ENCODE measurements at regions not wholly inside any gene's neighbourhood (a gene's known extent, or its start where the extent isn't known, plus 50 kb on each side); places are given as distances from the start of the nearest gene placed in this dataset.

DNA sequence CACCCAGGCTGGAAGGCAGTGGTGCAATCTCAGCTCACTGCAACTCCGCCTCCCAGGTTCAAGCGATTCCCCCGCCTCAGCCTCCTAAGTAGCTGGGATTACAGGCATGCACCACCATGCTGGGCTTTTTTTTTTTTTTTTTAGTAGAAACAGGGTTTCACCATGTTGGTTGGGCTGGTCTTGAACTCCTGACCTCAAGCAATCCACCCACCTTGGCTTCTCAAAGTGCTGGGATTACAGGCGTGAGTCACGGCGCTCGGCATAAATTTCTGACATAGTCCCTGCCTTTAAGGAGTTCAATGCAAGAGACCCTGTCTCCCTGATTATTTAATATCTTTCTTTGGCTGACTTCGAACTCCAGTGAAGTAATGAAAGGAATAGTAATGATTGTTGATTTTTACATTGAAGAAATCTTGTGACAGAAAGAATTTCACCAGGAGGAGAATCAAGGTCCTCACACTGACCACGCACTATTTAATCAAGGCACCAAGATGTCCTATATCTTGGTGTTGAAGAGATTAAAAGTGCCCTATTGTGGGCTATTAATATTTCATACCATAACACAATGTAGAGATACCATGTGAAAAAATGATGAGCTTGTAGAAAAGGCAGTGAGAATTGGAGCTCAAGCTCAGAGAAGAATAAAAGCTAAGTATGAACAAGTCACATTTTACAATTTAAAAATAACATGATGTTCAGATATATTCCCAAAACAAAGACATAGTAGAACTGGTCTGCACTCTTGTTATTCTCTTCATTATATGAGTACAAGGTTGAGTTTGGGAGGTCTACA is 71.6 kb upstream of the BLID start:
- Histone ChIP-seq H3K27ac (ENCODE audit: low read length) (no peak overlapping the region), H3K9me3 (ENCODE audit: control insufficient read depth, insufficient read depth, low read length) (no peaks in the 10 kb centered on the region), H3K4me3 (ENCODE audit: low read length) (no peak overlapping the region), H3K36me3 (ENCODE audit: control insufficient read depth, insufficient read depth, low read length) (no peaks in the 10 kb centered on the region), H3K27me3 (ENCODE audit: control insufficient read depth, insufficient read depth, low read length) (no peaks in the 10 kb centered on the region), H3K4me1 (ENCODE audit: control insufficient read depth, insufficient read depth, low read length) (no peaks in the 10 kb centered on the region)
- Mint-ChIP-seq H3K4me3 (no peak overlapping the region), H3K4me1 (no peaks in the 10 kb centered on the region), H3K27ac (no peak overlapping the region), H3K9me3 (no peaks in the 10 kb centered on the region), H3K27me3 (ENCODE audit: low read depth in 2 of 2) (peaks cover 16 to 19% of the 10 kb centered on the region in 2 donors), H3K36me3 (no peaks in the 10 kb centered on the region)
- ATAC-seq (no peak), DNase-seq (no peak)
- intact Hi-C loops (cut with micrococcal nuclease), result no loop called here
- no peak for TF ChIP-seq CTCF (IDR thresholded peaks at IDR 0.05)
- whole genome bisulfite sequencing (ENCODE audit: insufficient coverage), result 96% methylated on average over 8 of the region's 9 CpGs

DNA sequence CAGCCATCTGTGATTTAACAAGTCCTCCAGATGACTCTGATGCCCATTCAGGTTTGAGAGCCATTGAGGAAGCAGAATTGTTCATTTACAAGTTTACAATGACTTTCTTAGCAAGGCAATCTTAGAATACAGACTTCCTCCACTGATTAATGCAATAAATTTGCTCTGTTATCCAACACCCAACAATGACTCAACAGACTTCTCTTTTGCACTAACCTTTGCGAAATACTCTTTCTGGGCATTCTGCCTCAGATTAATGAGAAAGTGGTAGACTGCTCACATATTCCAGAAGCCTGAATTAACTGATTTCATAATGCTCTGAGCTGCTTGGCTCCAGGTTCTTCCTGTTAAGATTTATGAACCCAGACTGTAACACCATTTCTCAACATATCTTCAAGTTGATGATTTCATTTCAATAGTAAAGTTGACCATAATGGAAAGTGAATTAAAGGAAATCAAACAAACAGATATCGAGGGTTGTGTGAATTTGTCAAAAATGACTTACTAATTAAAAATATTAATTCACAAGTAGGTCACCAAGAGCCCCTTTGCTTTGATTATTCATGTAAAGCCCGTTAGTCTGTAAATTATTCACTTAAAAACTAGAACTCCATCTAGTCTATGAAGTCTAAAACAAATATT is 70.5 kb upstream of the BLID start:
- H3K4me1 Mint-ChIP-seq, result no peaks in the 10 kb centered on the region
- intact Hi-C loops (cut with micrococcal nuclease), result no loop called here
- no peaks in the 10 kb centered on the region for H3K36me3 ChIP-seq (ENCODE audit: control insufficient read depth, insufficient read depth, low read length)
- 52% methylated on average over 2 of the region's 3 CpGs for WGBS (ENCODE audit: insufficient coverage)
- ATAC-seq, result no peak
- no peak overlapping the region for H3K4me3 ChIP-seq (ENCODE audit: low read length)
- peaks cover 19 to 21% of the 10 kb centered on the region in 2 donors for H3K27me3 Mint-ChIP-seq (ENCODE audit: low read depth in 2 of 2)
- no peaks in the 10 kb centered on the region for H3K27me3 ChIP-seq (ENCODE audit: control insufficient read depth, insufficient read depth, low read length)
- no peaks in the 10 kb centered on the region for H3K9me3 Mint-ChIP-seq
- H3K27ac Mint-ChIP-seq, result no peak overlapping the region
- no peak for DNase-seq
- H3K4me1 ChIP-seq (ENCODE audit: control insufficient read depth, insufficient read depth, low read length), result no peaks in the 10 kb centered on the region
- TF ChIP-seq CTCF (IDR thresholded peaks at IDR 0.05), result no peak
- H3K9me3 ChIP-seq (ENCODE audit: control insufficient read depth, insufficient read depth, low read length), result no peaks in the 10 kb centered on the region
- H3K4me3 Mint-ChIP-seq, result no peak overlapping the region
- H3K27ac ChIP-seq (ENCODE audit: low read length), result no peak overlapping the region
- H3K36me3 Mint-ChIP-seq, result no peaks in the 10 kb centered on the region

GRCh38 chr11:122183933-122184332 is 67.9 kb upstream of the BLID start:
- H3K36me3 Mint-ChIP-seq, result no peaks in the 10 kb centered on the region
- Histone ChIP-seq H3K4me3 (ENCODE audit: low read length) (no peak overlapping the region), H3K27me3 (ENCODE audit: control insufficient read depth, insufficient read depth, low read length) (no peaks in the 10 kb centered on the region), H3K9me3 (ENCODE audit: control insufficient read depth, insufficient read depth, low read length) (no peaks in the 10 kb centered on the region), H3K36me3 (ENCODE audit: control insufficient read depth, insufficient read depth, low read length) (no peaks in the 10 kb centered on the region), H3K4me1 (ENCODE audit: control insufficient read depth, insufficient read depth, low read length) (no peaks in the 10 kb centered on the region), H3K27ac (ENCODE audit: low read length) (no peak overlapping the region)
- H3K27me3 Mint-ChIP-seq (ENCODE audit: low read depth in 2 of 2), result peaks cover 16 to 17% of the 10 kb centered on the region in 2 donors
- H3K9me3 Mint-ChIP-seq, result no peaks in the 10 kb centered on the region
- H3K27ac Mint-ChIP-seq, result no peak overlapping the region
- intact Hi-C loops (cut with micrococcal nuclease), result no loop called here
- no peaks in the 10 kb centered on the region for H3K4me1 Mint-ChIP-seq
- H3K4me3 Mint-ChIP-seq, result no peak overlapping the region
- DNase-seq (no peak), ATAC-seq (no peak)
- no peak for TF ChIP-seq CTCF (IDR thresholded peaks at IDR 0.05)

Data from natural killer cell (primary cell).